Stomach (tissue), 8 donors: ENCODE measurements at regions not wholly inside any gene's neighbourhood (a gene's known extent, or its start where the extent isn't known, plus 50 kb on each side); places are given as distances from the start of the nearest gene placed in this dataset.

Experiments used
- DNase-seq, 2 donors: peaks; one replicate each; pipeline versions ENCODE4 v3.0.0 to v3.0.0-alpha.2; 2013 to 2019
- H3K27ac ChIP-seq, 5 donors: fragments of 200-600 bp in 4 of 5; sonication (generic) in 4 of 5; one replicate each; pipeline ENCODE4 v1.5.1; 2013 to 2019; ENCODE audit warnings: mild to moderate bottlenecking in 1 of 5, moderate library complexity in 1 of 5
- H3K27me3 ChIP-seq, 3 donors: fragments of 200-600 bp; sonication (generic); one replicate each; pipeline ENCODE4 v1.5.1; 2017 to 2019; ENCODE audit warnings: mixed run types in 1 of 3
- H3K36me3 ChIP-seq, 4 donors: fragments of 200-600 bp; sonication (generic); 1 replicate in 3 of 4; 2 replicates in 1 of 4; pipeline ENCODE4 v1.5.1; 2016 to 2019
- H3K4me1 ChIP-seq, 4 donors: fragments of 200-600 bp; sonication (generic); one replicate each; pipeline ENCODE4 v1.5.1; 2016 to 2019
- H3K4me3 ChIP-seq, 4 donors: fragments of 200-600 bp; sonication (generic) in 3 of 4; one replicate each; pipeline ENCODE4 v1.5.1; 2016 to 2019; ENCODE audit warnings: mild to moderate bottlenecking in 1 of 4
- H3K9me3 ChIP-seq, 4 donors: fragments of 200-600 bp; sonication (generic); one replicate each; pipeline ENCODE4 v1.5.1; 2016 to 2019
- CTCF ChIP-seq, 7 experiments: fragments of 450-650 bp in 4 of 7; fragments of 200-600 bp in 3 of 7; sonication (generic) in 3 of 7; IDR thresholded peaks; one replicate each; pipeline ENCODE4 v1.5.1; 2016 to 2019; ENCODE audit warnings: antibody characterized with exemption in 7 of 7, control low read depth in 2 of 7, mild to moderate bottlenecking in 1 of 7
- EP300 ChIP-seq: sonication (generic); formaldehyde crosslinking; IDR thresholded peaks from one replicate; pipeline ENCODE4 v1.6.1; 2017; ENCODE audit warnings: antibody characterized with exemption
- POLR2A ChIP-seq, 4 donors: fragments of 450-650 bp; IDR thresholded peaks; one replicate each; pipeline ENCODE4 v1.6.1; 2016; ENCODE audit warnings: antibody characterized with exemption in 4 of 4, control low read depth in 2 of 4, mild to moderate bottlenecking in 1 of 4, moderate library complexity in 1 of 4
- POLR2AphosphoS5 ChIP-seq, 3 donors: sonication (generic); formaldehyde crosslinking; IDR thresholded peaks; one replicate each; pipeline ENCODE4 v1.6.1; 2016; ENCODE audit warnings: antibody characterized with exemption in 3 of 3
- WGBS, 5 donors: extraction: QIAGEN DNeasy Blood & Tissue Kit in 3 of 5; methylation state at CpG; one replicate each; pipeline versions ENCODE4 v1.1.5 to v1.1.7; 2013 to 2018; 5-methylcytosine and 5-hydroxymethylcytosine counted together
- intact Hi-C: fragments of 100-400 bp; cut with DNase I; formaldehyde crosslinking; loops from one replicate; pipeline ENCODE4 v1.15.1; 2023; ENCODE audit warnings: low total_unique reads
- donor health status: healthy with polysubstance abuse.
- donor health status: Bipolar disorder and iron deficiency.
- donor health status: healthy.

- Histone ChIP-seq H3K4me1 (no peaks in the 10 kb centered on the region), H3K36me3 (no peaks in the 10 kb centered on the region), H3K27me3 (no peaks in the 10 kb centered on the region), H3K9me3 (no peaks in the 10 kb centered on the region), H3K4me3 (no peak overlapping the region), H3K27ac (no peak overlapping the region)
- intact Hi-C loops = no loop called here
- WGBS, 5 donors = 85 to 100% (median 90%) methylated on average over 1 of the region's 1 CpG
- no peak for TF ChIP-seq EP300
- TF ChIP-seq CTCF (IDR thresholded peaks at IDR 0.05) = no peak
- no peak for TF ChIP-seq POLR2AphosphoS5 (IDR thresholded peaks at IDR 0.05)
- DNase-seq = no peak
These were observed 546.5 kb upstream of the CAMK1G start for GRCh38 chr1:209037064-209037463.

GRCh38 chr1:209038316-209038715, 545.2 kb upstream of the CAMK1G start:
- Histone ChIP-seq H3K9me3 (no peaks in the 10 kb centered on the region), H3K4me3 (no peak overlapping the region), H3K36me3 (no peaks in the 10 kb centered on the region), H3K4me1 (no peaks in the 10 kb centered on the region), H3K27ac (no peak overlapping the region), H3K27me3 (no peaks in the 10 kb centered on the region)
- intact Hi-C loops = no loop called here
- no peak for DNase-seq
- WGBS, 5 donors = 12 to 84% (median 40%) methylated on average over 2 of the region's 2 CpGs
- no peak for TF ChIP-seq POLR2AphosphoS5 (IDR thresholded peaks at IDR 0.05)
- TF ChIP-seq POLR2A (IDR thresholded peaks at IDR 0.05) = no peak
- TF ChIP-seq CTCF (IDR thresholded peaks at IDR 0.05) = no peak
- no peak for TF ChIP-seq EP300

- H3K9me3 ChIP-seq = no peaks in the 10 kb centered on the region
- 84 to 95% (median 92%) methylated on average over 1 of the region's 1 CpG for WGBS, 5 donors
- no peak overlapping the region for H3K27ac ChIP-seq
- intact Hi-C loops = no loop called here
- no peaks in the 10 kb centered on the region for H3K36me3 ChIP-seq
- no peak overlapping the region for H3K4me3 ChIP-seq
- no peaks in the 10 kb centered on the region for H3K4me1 ChIP-seq
- H3K27me3 ChIP-seq = no peaks in the 10 kb centered on the region
- DNase-seq = no peak
- no peak for TF ChIP-seq POLR2AphosphoS5 (IDR thresholded peaks at IDR 0.05)
- TF ChIP-seq CTCF (IDR thresholded peaks at IDR 0.05) = no peak
- TF ChIP-seq EP300 = no peak
- TF ChIP-seq POLR2A (IDR thresholded peaks at IDR 0.05) = no peak
These were observed 544.8 kb upstream of the CAMK1G start for GRCh38 chr1:209038735-209039134.

- 80 to 89% (median 87%) methylated on average over 3 of the region's 3 CpGs for WGBS, 5 donors
- no peaks in the 10 kb centered on the region for H3K9me3 ChIP-seq
- H3K27ac ChIP-seq = no peak overlapping the region
- no peak overlapping the region for H3K4me3 ChIP-seq
- no peak for TF ChIP-seq CTCF (IDR thresholded peaks at IDR 0.05)
- no peak for TF ChIP-seq POLR2AphosphoS5 (IDR thresholded peaks at IDR 0.05)
- TF ChIP-seq POLR2A (IDR thresholded peaks at IDR 0.05) = no peak
- TF ChIP-seq EP300 = no peak
- intact Hi-C loops = no loop called here
- no peaks in the 10 kb centered on the region for H3K36me3 ChIP-seq
- no peaks in the 10 kb centered on the region for H3K4me1 ChIP-seq
- no peaks in the 10 kb centered on the region for H3K27me3 ChIP-seq
- no peak for DNase-seq
These were observed 543.2 kb upstream of the CAMK1G start for GRCh38 chr1:209040351-209040750.
